HCT116 (cell line): ENCODE measurements at regions not wholly inside any gene's neighbourhood (a gene's known extent, or its start where the extent isn't known, plus 50 kb on each side); places are given as distances from the start of the nearest gene placed in this dataset.

Experiments used
- ATAC-seq: fragments of 200-7000 bp; cut with Tn5 transposase; 2 replicates; pipeline ENCODE4 v1.9.1; 2020; ENCODE audit warnings: mild to moderate bottlenecking, moderate library complexity
- BruUV-seq: library from RNA; stranded (reverse); fragments of 400-500 nt; replicated peaks from 2 replicates; lab custom pipeline; 2021; lab: Mats Ljungman, UMichigan
- CTCF ChIA-PET: fragments of 300-600 bp; sonication (Branson Sonifier 250); formaldehyde crosslinking; loops from one replicate; lab custom pipeline; 2021; ENCODE audit warnings: antibody characterized with exemption; lab: Charles Lee
- POLR2A ChIA-PET: fragments of 300-600, 350-600 bp; sonication (Branson Sonifier 250); formaldehyde crosslinking; loops from one replicate; lab custom pipeline; 2021; ENCODE audit warnings: antibody characterized with exemption; lab: Charles Lee
- RAD21 ChIA-PET, 2 experiments: fragments of 300-600 bp; sonication (Branson Sonifier 250); formaldehyde crosslinking; loops; one replicate each; lab custom pipeline; 2023; ENCODE audit warnings: low total read pairs in 2 of 2; ENCODE audit not compliant: uncharacterized antibody in 2 of 2, unreplicated experiment in 2 of 2, low non-redundant PET in 1 of 2; lab: Charles Lee
- DNase-seq: peaks from one replicate; pipeline ENCODE4 v3.0.0-alpha.2; 2010; ENCODE audit warnings: low read depth, low spot score
- H2AFZ ChIP-seq: fragments of 200-600 bp; shearing (Covaris generic), sonication (generic); 2 replicates; pipeline ENCODE4 v1.6.1; 2017; ENCODE audit warnings: low read depth, mixed run types, mixed read lengths, antibody characterized with exemption, low read length; ENCODE audit not compliant: poor library complexity, severe bottlenecking
- H3K27ac ChIP-seq: 2 replicates; pipeline ENCODE4 v1.5.1; 2012; ENCODE audit warnings: low read depth, low read length
- H3K27me3 ChIP-seq: fragments of 200-600 bp; sonication (generic); 2 replicates; pipeline ENCODE4 v1.6.1; 2016; ENCODE audit warnings: mixed run types, low read length, mixed read lengths; ENCODE audit not compliant: insufficient read depth
- H3K36me3 ChIP-seq, 2 experiments: fragments of 200-500 bp in 1 of 2; fragments of 200-600 bp in 1 of 2; sonication (Bioruptor generic) in 1 of 2; sonication (generic) in 1 of 2; 2 replicates each; pipeline versions ENCODE4 v1.5.1 to v1.6.1; 2014 to 2016; ENCODE audit warnings: low read length in 2 of 2, inconsistent platforms in 1 of 2, mixed read lengths in 1 of 2, mixed run types in 1 of 2; ENCODE audit not compliant: insufficient read depth in 2 of 2, control insufficient read depth in 1 of 2
- H3K4me1 ChIP-seq, 2 experiments: fragments of 200-600 bp in 1 of 2; sonication (generic) in 1 of 2; 2 replicates each; pipeline versions ENCODE4 v1.5.1 to v1.6.1; 2012 to 2017; ENCODE audit warnings: low read length in 2 of 2, inconsistent platforms in 1 of 2, mild to moderate bottlenecking in 1 of 2, mixed read lengths in 1 of 2, mixed run types in 1 of 2, moderate library complexity in 1 of 2; ENCODE audit not compliant: insufficient read depth in 2 of 2, control insufficient read depth in 1 of 2
- H3K4me2 ChIP-seq: fragments of 200-600 bp; sonication (generic); 2 replicates; pipeline ENCODE4 v1.6.1; 2017; ENCODE audit warnings: mixed run types, low read length, mixed read lengths
- H3K4me3 ChIP-seq, 2 experiments: fragments of 200-600 bp in 1 of 2; sonication (generic) in 1 of 2; replicated peaks in 1 of 2; 2 replicates each; pipeline ENCODE4 v1.5.1; 2011 to 2016; ENCODE audit warnings: low read length in 2 of 2, control low read depth in 1 of 2, low read depth in 1 of 2, mild to moderate bottlenecking in 1 of 2, mixed read lengths in 1 of 2, mixed run types in 1 of 2
- H3K79me2 ChIP-seq: fragments of 200-600 bp; sonication (generic); 2 replicates; pipeline ENCODE4 v1.6.1; 2017; ENCODE audit warnings: mild to moderate bottlenecking, mixed run types, low read length, moderate library complexity, mixed read lengths; ENCODE audit not compliant: insufficient read depth
- H3K9ac ChIP-seq: fragments of 200-600 bp; sonication (generic); 2 replicates; pipeline ENCODE4 v1.6.1; 2016; ENCODE audit warnings: low read length, mixed read lengths
- H3K9me2 ChIP-seq: fragments of 200-600 bp; sonication (generic), shearing (Covaris generic); 2 replicates; pipeline ENCODE4 v1.6.1; 2017; ENCODE audit warnings: mixed run types, mild to moderate bottlenecking, moderate library complexity; ENCODE audit not compliant: insufficient read depth
- H3K9me3 ChIP-seq, 2 experiments: fragments of 200-500 bp in 1 of 2; fragments of 200-600 bp in 1 of 2; sonication (Bioruptor generic) in 1 of 2; sonication (generic) in 1 of 2; 2 replicates each; pipeline ENCODE4 v1.6.1; 2014 to 2017; ENCODE audit warnings: low read length in 2 of 2, mixed read lengths in 2 of 2, inconsistent platforms in 1 of 2, low read depth in 1 of 2, mild to moderate bottlenecking in 1 of 2, mixed run types in 1 of 2, moderate library complexity in 1 of 2; ENCODE audit not compliant: control insufficient read depth in 1 of 2, insufficient read depth in 1 of 2
- H4K20me1 ChIP-seq: fragments of 200-600 bp; sonication (generic), shearing (Covaris generic); 2 replicates; pipeline ENCODE4 v1.6.1; 2017; ENCODE audit warnings: mixed run types, mild to moderate bottlenecking, moderate library complexity; ENCODE audit not compliant: insufficient read depth
- CBX3 ChIP-seq: IDR thresholded peaks from 2 replicates; pipeline ENCODE4 v1.6.1; 2012; ENCODE audit warnings: low read depth
- CEBPB ChIP-seq: IDR thresholded peaks from 2 replicates; pipeline ENCODE4 v1.6.1; 2012; ENCODE audit warnings: low read depth
- ELF1 ChIP-seq: IDR thresholded peaks from 2 replicates; pipeline ENCODE4 v1.6.1; 2012; ENCODE audit warnings: low read depth, borderline replicate concordance
- EZH2 ChIP-seq: fragments of 200-600 bp; sonication (generic); IDR thresholded peaks from 2 replicates; pipeline ENCODE4 v1.6.1; 2017; ENCODE audit warnings: antibody characterized with exemption, mixed run types
- EZH2phosphoT487 ChIP-seq: fragments of 200-600 bp; IDR thresholded peaks from 2 replicates; pipeline ENCODE4 v1.6.1; 2018; ENCODE audit warnings: antibody characterized with exemption, borderline replicate concordance
- FOSL1 ChIP-seq: IDR thresholded peaks from 2 replicates; pipeline ENCODE4 v1.6.1; 2012; ENCODE audit warnings: low read depth
- JUND ChIP-seq: IDR thresholded peaks from 2 replicates; pipeline ENCODE4 v1.6.1; 2012
- POLR2A ChIP-seq: IDR thresholded peaks from 2 replicates; pipeline ENCODE4 v1.7.0; 2011; ENCODE audit warnings: borderline replicate concordance; ENCODE audit not compliant: insufficient read depth, insufficient read length; ENCODE audit errors: extremely low read depth
- POLR2AphosphoS5 ChIP-seq: IDR thresholded peaks from 2 replicates; pipeline ENCODE4 v1.6.1; 2011; ENCODE audit warnings: mild to moderate bottlenecking, low read depth, low read length, moderate library complexity
- RAD21 ChIP-seq: IDR thresholded peaks from 2 replicates; pipeline ENCODE4 v1.6.1; 2012; ENCODE audit warnings: low read depth, mild to moderate bottlenecking
- SP1 ChIP-seq: IDR thresholded peaks from 2 replicates; pipeline ENCODE4 v1.6.1; 2012; ENCODE audit warnings: low read depth
- SRF ChIP-seq: IDR thresholded peaks from 2 replicates; pipeline ENCODE4 v1.6.1; 2012; ENCODE audit warnings: low read depth
- TCF7L2 ChIP-seq: IDR thresholded peaks from 2 replicates; pipeline ENCODE4 v1.7.0; 2011; ENCODE audit warnings: borderline replicate concordance, inconsistent platforms; ENCODE audit not compliant: insufficient read depth, insufficient read length; ENCODE audit errors: extremely low read depth
- YY1 ChIP-seq: IDR thresholded peaks from 2 replicates; pipeline ENCODE4 v1.6.1; 2011; ENCODE audit warnings: low read length, low read depth, moderate library complexity, mild to moderate bottlenecking; ENCODE audit not compliant: insufficient replicate concordance; ENCODE audit errors: extremely low read depth
- ZFX ChIP-seq: fragments of 450-650 bp; IDR thresholded peaks from 2 replicates; pipeline ENCODE4 v1.6.1; 2017
- ZNF274 ChIP-seq: fragments of 200-500 bp; sonication (Bioruptor generic); IDR thresholded peaks from 2 replicates; pipeline ENCODE4 v1.6.1; 2014; ENCODE audit warnings: mild to moderate bottlenecking, low read depth, low read length, inconsistent platforms
- intact Hi-C: fragments of 100-400 bp; cut with micrococcal nuclease; formaldehyde crosslinking; loops from 2 replicates; pipeline ENCODE4 v1.10.0; 2022
- TF ChIP-seq, protein P1 (sequence below): IDR thresholded peaks from 2 replicates; pipeline ENCODE4 v1.6.1; 2012; ENCODE audit warnings: low read depth

DNA sequence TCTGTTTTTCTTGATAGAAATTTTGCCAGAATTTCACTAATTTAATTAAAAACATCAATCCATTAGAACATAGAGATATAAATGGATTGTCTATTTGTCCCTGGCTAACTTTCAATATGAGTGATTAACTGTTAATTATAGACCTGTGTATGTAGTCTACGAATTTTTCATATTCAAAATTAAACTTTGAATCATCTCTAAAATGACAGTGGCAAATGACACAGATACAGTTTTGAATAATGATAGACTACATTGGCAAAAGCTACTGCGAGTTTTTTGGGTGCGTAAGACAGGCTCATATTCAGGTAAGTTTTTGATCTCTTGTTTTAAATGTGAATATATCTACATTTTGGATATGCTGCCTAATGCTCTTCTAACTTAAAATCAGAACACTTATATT lies 86.0 kb upstream of the TBC1D5 start:
- TF ChIP-seq SRF, result no peak
- TF ChIP-seq TCF7L2, result no peak
- TF ChIP-seq CEBPB, result no peak
- CTCF ChIA-PET, result interaction anchor here (1.6 kb wide), 1 partner anchor 12 kb away, joined by 4 read pairs; no protein-coding TSS in a partner anchor
- intact Hi-C loops, result no loop called here
- Histone ChIP-seq H3K79me2 (no peaks in the 10 kb centered on the region), H3K27ac (no peak overlapping the region), H3K9me2 (no peaks in the 10 kb centered on the region), H3K9ac (no peak overlapping the region), H3K27me3 (no peaks in the 10 kb centered on the region), H2AFZ (no peak overlapping the region), H3K36me3 (no peaks in the 10 kb centered on the region), H3K9me3 (no peaks in the 10 kb centered on the region), H3K4me2 (no peak overlapping the region), H4K20me1 (no peaks in the 10 kb centered on the region), H3K4me3 (no peak overlapping the region), H3K4me1 (no peaks in the 10 kb centered on the region)
- no peak for DNase-seq
- no peak for ATAC-seq
- BruUV-seq, result no TSS peak
- POLR2A ChIA-PET, result no interaction called here
- RAD21 ChIA-PET, result no interaction called here

DNA sequence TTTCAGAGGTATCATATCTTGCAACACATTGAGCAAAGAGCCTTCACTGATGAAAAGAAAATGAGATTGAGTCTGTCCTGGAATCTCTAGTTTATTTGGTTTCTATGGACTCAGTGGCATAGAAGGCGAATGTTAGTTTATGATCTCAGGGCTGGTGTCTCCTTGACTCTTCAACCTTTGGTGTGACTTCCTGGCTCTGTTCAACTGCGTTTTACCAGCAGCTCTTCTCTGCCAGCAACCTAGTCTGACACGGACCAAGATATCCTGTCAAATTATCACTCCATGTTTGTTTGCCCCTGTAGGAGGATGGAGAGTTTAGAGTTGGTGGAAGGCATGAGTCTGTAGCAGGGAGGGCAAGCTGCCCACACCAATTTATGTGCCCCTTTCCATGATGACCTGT lies 82.9 kb upstream of the TBC1D5 start:
- DNase-seq, result no peak
- CTCF ChIA-PET, result no interaction called here
- TF ChIP-seq ZNF274, result no peak
- no peak for TF ChIP-seq ZFX
- TF ChIP-seq CEBPB, result no peak
- no peak for TF ChIP-seq EZH2
- no peak for TF ChIP-seq SP1
- no peak for TF ChIP-seq RAD21
- TF ChIP-seq POLR2A, result no peak
- TF ChIP-seq ELF1, result no peak
- no peak for TF ChIP-seq EZH2phosphoT487
- TF ChIP-seq FOSL1, result no peak
- TF ChIP-seq POLR2AphosphoS5, result no peak
- no peak for TF ChIP-seq TCF7L2
- TF ChIP-seq YY1, result no peak
- TF ChIP-seq SRF, result no peak
- TF ChIP-seq, protein P1, sequence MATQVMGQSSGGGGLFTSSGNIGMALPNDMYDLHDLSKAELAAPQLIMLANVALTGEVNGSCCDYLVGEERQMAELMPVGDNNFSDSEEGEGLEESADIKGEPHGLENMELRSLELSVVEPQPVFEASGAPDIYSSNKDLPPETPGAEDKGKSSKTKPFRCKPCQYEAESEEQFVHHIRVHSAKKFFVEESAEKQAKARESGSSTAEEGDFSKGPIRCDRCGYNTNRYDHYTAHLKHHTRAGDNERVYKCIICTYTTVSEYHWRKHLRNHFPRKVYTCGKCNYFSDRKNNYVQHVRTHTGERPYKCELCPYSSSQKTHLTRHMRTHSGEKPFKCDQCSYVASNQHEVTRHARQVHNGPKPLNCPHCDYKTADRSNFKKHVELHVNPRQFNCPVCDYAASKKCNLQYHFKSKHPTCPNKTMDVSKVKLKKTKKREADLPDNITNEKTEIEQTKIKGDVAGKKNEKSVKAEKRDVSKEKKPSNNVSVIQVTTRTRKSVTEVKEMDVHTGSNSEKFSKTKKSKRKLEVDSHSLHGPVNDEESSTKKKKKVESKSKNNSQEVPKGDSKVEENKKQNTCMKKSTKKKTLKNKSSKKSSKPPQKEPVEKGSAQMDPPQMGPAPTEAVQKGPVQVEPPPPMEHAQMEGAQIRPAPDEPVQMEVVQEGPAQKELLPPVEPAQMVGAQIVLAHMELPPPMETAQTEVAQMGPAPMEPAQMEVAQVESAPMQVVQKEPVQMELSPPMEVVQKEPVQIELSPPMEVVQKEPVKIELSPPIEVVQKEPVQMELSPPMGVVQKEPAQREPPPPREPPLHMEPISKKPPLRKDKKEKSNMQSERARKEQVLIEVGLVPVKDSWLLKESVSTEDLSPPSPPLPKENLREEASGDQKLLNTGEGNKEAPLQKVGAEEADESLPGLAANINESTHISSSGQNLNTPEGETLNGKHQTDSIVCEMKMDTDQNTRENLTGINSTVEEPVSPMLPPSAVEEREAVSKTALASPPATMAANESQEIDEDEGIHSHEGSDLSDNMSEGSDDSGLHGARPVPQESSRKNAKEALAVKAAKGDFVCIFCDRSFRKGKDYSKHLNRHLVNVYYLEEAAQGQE, result no peak
- TF ChIP-seq CBX3, result no peak
- TF ChIP-seq JUND, result no peak

More for the DNA sequence above, 82.9 kb upstream of the TBC1D5 start:
- H3K4me3 ChIP-seq, result no peak overlapping the region
- RAD21 ChIA-PET, result no interaction called here
- POLR2A ChIA-PET, result no interaction called here
- no peak overlapping the region for H2AFZ ChIP-seq
- H3K79me2 ChIP-seq, result no peaks in the 10 kb centered on the region
- no peaks in the 10 kb centered on the region for H4K20me1 ChIP-seq
- no peak overlapping the region for H3K27ac ChIP-seq
- H3K27me3 ChIP-seq, result no peaks in the 10 kb centered on the region
- H3K4me1 ChIP-seq, result no peaks in the 10 kb centered on the region
- no peaks in the 10 kb centered on the region for H3K9me3 ChIP-seq
- no peak overlapping the region for H3K4me2 ChIP-seq
- no TSS peak for BruUV-seq
- H3K9me2 ChIP-seq, result no peaks in the 10 kb centered on the region
- no peak for ATAC-seq
- intact Hi-C loops, result no loop called here
- no peaks in the 10 kb centered on the region for H3K36me3 ChIP-seq
- H3K9ac ChIP-seq, result no peak overlapping the region
